ENCODE measurements at regions not wholly inside any gene's neighbourhood (a gene's known extent, or its start where the extent isn't known, plus 50 kb on each side); places are given as distances from the start of the nearest gene placed in this dataset.

- intact Hi-C loops (cut with DNase I): no loop called here
Observed at GRCh38 chr4:30879855-30880598, 159.9 kb downstream of the PCDH7 start.

GRCh38 chr4:30881985-30882384 lies 161.8 kb downstream of the PCDH7 start:
- ATAC-seq: no peak

More at GRCh38 chr4:30879855-30880598, 159.9 kb downstream of the PCDH7 start:
- DNase-seq: no peak
- Histone ChIP-seq H3K27me3 (no peaks in the 10 kb centered on the region), H3K9me3 (no peaks in the 10 kb centered on the region), H3K27ac (no peak overlapping the region), H3K4me1 (no peaks in the 10 kb centered on the region), H3K4me3 (no peak overlapping the region), H3K36me3 (no peaks in the 10 kb centered on the region)
- ATAC-seq: no peak
- no peak for TF ChIP-seq CTCF (IDR thresholded peaks at IDR 0.05)

DNA sequence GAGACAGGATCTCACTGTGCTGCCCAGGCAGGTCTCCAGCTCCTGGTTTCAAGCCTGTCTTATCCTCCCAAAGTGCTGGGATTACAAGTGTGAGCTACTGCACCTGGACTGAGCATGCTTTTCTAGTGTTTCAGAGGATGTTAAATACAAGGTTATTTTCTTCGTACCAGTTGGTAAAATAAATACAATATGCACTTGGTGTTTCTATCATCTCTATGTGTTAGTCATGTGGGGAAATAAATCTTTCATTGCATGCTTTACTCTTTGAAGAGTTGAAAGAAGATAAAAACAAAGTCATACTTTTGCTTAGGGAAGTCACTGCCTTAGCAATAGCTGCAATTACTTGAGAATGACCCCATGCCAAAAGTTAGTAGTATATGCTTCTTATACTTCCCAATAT lies 162.3 kb downstream of the PCDH7 start:
- TF ChIP-seq CTCF (IDR thresholded peaks at IDR 0.05): no peak
- DNase-seq (no peak), ATAC-seq (no peak)
- intact Hi-C loops (cut with DNase I): no loop called here
- H3K9me3 ChIP-seq: no peaks in the 10 kb centered on the region
- no peaks in the 10 kb centered on the region for H3K4me1 ChIP-seq
- no peaks in the 10 kb centered on the region for H3K36me3 ChIP-seq
- H3K27me3 ChIP-seq: no peaks in the 10 kb centered on the region
- no peak overlapping the region for H3K27ac ChIP-seq
- H3K4me3 ChIP-seq: no peak overlapping the region

More at GRCh38 chr4:30881985-30882384, 161.8 kb downstream of the PCDH7 start:
- Histone ChIP-seq H3K27ac (no peak overlapping the region), H3K27me3 (no peaks in the 10 kb centered on the region), H3K36me3 (no peaks in the 10 kb centered on the region), H3K4me3 (no peak overlapping the region), H3K4me1 (no peaks in the 10 kb centered on the region), H3K9me3 (no peaks in the 10 kb centered on the region)
- no peak for TF ChIP-seq CTCF (IDR thresholded peaks at IDR 0.05)
- DNase-seq: no peak
- intact Hi-C loops (cut with DNase I): no loop called here

GRCh38 chr4:30882995-30883675 lies 163.0 kb downstream of the PCDH7 start:
- intact Hi-C loops (cut with DNase I): no loop called here
- no peaks in the 10 kb centered on the region for H3K9me3 ChIP-seq
- ATAC-seq (no peak), DNase-seq (no peak)
- H3K4me3 ChIP-seq: no peak overlapping the region
- H3K4me1 ChIP-seq: no peaks in the 10 kb centered on the region
- no peak for TF ChIP-seq CTCF (IDR thresholded peaks at IDR 0.05)
- H3K36me3 ChIP-seq: no peaks in the 10 kb centered on the region
- H3K27ac ChIP-seq: no peak overlapping the region
- no peaks in the 10 kb centered on the region for H3K27me3 ChIP-seq

DNA sequence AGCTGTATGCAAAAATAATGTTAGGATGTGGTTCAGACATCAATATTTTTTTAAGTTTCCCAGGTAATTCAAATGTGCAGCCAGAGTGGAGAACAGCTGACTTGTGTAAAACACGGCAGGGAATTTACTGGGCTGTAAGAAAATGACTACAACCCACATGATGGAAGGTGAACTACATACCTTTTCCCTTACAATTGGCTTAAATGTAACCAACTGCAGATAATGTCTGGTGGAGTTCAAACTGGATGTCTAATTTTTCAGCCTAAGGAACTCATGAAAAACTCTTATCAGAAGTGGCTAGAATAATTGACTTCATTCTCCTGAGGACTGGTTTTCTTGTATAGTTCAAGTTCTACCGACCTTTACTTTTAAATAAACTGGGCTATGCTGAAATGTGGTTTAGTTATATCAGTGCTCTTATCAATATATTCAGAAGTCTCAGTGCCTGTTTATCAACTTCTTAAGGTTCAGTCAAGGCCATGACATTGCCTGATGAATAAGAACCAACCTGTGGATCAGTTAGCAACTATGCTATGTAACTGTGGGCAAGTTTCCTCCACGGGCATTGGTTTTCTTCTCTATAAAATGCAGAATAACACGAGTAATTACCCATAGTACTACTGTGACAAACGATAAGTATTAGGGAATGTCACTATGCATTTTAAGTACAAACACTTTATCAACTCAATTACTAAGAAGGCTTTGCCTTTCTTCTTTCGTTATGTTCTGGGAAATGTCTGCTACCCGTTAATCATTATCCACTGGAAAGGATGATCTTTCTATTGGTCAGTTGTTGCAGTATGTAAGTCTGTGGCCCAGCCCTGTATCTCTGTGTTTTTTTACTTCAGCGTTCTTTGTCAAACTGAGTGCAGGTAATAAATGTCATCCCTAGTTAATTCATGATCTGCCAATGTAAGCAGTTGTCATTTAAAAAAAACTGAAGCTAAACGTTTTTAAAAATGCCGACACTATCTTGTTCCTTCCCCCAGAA lies 181.6 kb downstream of the PCDH7 start:
- ATAC-seq (no peak), DNase-seq (no peak)
- intact Hi-C loops (cut with DNase I): no loop called here

More for the DNA sequence above, 181.6 kb downstream of the PCDH7 start:
- no peak for TF ChIP-seq CTCF (IDR thresholded peaks at IDR 0.05)
- no peaks in the 10 kb centered on the region for H3K9me3 ChIP-seq
- no peaks in the 10 kb centered on the region for H3K4me1 ChIP-seq
- H3K4me3 ChIP-seq: no peak overlapping the region
- no peak overlapping the region for H3K27ac ChIP-seq
- H3K36me3 ChIP-seq: no peaks in the 10 kb centered on the region
- no peaks in the 10 kb centered on the region for H3K27me3 ChIP-seq
